IPS DF 4.7 (cell line): ENCODE measurements at regions not wholly inside any gene's neighbourhood (a gene's known extent, or its start where the extent isn't known, plus 50 kb on each side); places are given as distances from the start of the nearest gene placed in this dataset.
"Not testable (repeated sequence)": the region's sequence is repeated elsewhere in the genome, so short reads cannot be mapped to it uniquely, and the experiment has no call there.

Experiments used
- DNase-seq: peaks from one replicate; pipeline ENCODE4 v3.0.0-alpha.2; 2013; ENCODE audit warnings: low spot score; ENCODE audit errors: extremely low read depth

- DNase-seq, result no peak
Measured at GRCh38 chr2:111663471-111664274, 220.3 kb downstream of the ANAPC1 start.

- no peak for DNase-seq
Measured at GRCh38 chr2:111664275-111664850, 219.6 kb downstream of the ANAPC1 start.

DNA sequence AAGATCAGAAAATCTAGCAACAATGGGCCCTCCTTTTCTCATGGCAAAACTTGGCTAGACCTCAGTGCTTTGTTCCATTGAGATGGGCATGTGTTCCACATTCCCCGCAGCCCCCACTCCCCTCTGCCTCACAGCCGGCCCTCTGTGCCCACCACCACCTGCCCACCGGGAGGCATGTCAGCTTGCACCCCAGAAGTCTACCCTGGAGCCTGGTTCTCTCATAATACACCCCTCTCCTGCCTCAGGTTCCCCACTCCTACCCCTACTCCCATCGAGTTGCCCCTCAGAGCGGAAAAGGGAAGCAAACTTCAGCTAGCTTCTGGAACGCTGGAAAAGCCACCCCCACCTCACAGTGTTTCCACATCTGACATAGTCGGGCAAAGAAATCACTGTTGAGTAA lies 219.0 kb downstream of the ANAPC1 start:
- DNase-seq, result no peak

GRCh38 chr2:111665551-111666116 lies 218.4 kb downstream of the ANAPC1 start:
- DNase-seq, result no peak

GRCh38 chr2:111666160-111666559 lies 217.8 kb downstream of the ANAPC1 start:
- DNase-seq, result no peak

DNA sequence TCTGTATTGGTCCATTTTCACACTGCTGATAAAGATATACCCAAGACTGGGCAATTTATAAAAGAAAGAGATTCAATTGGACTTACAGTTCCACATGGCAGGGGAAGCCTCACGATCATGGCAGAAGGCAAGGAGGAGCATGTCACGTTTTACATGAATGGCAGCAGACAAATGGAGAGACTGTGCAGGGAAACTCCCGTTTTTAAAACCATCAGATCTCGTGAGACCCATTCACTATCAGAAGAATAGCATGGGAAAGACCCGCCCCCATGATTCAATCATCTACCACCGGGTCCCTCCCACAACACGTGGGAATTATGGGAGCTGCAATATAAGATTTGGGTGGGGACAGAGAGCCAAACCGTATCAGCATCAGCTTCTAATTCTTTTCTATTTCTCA lies 217.0 kb downstream of the ANAPC1 start:
- DNase-seq, result no peak

GRCh38 chr2:111667542-111668273 lies 216.3 kb downstream of the ANAPC1 start:
- no peak for DNase-seq

- no peak for DNase-seq
Measured at GRCh38 chr2:111668274-111668616, 215.7 kb downstream of the ANAPC1 start.

GRCh38 chr2:111668741-111669140 lies 215.3 kb downstream of the ANAPC1 start:
- no peak for DNase-seq

- DNase-seq, result no peak
Measured at GRCh38 chr2:111669928-111670695, 213.9 kb downstream of the ANAPC1 start.

DNA sequence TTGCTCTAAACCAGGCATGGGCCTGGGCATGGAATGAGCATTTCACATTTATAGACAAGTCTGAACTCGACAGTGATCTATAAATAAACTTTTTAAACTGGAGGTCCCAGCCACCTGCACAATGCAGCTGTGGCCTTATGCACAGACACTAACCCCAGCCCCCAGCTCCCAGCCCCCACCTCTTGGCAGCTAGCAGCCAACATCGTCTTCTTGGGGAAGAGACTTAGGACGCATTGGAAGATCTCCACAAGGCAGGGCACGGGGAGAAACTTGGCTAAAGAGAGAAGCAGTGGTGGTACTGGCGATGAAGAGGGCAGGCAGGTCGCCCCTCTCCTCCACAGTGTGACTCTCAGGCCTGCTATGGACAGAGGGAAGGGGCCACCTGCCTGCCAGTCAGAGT lies 213.2 kb downstream of the ANAPC1 start:
- DNase-seq, result no peak

- no peak for DNase-seq
Measured at GRCh38 chr2:111671426-111672150, 212.4 kb downstream of the ANAPC1 start.

DNA sequence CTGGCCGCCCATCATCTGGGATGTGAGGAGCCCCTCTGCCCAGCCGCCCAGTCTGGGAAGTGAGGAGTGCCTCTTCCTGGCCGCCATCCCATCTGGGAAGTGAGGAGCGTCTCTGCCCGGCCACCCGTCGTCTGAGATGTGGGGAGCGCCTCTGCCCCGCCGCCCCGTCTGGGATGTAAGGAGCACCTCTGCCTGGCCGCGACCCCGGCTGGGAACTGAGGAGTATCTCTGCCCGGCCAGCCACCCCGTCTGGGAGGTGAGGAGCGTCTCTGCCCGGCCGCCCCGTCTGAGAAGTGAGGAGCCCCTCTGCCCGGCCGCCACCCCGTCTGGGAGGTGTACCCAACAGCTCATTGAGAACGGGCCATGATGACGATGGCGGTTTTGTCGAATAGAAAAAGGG lies 211.4 kb downstream of the ANAPC1 start:
- not testable (repeated sequence) for DNase-seq

- DNase-seq, result no peak
Measured at GRCh38 chr2:111673526-111673925, 210.5 kb downstream of the ANAPC1 start.

- no peak for DNase-seq
Measured at GRCh38 chr2:111675419-111676194, 208.4 kb downstream of the ANAPC1 start.

DNA sequence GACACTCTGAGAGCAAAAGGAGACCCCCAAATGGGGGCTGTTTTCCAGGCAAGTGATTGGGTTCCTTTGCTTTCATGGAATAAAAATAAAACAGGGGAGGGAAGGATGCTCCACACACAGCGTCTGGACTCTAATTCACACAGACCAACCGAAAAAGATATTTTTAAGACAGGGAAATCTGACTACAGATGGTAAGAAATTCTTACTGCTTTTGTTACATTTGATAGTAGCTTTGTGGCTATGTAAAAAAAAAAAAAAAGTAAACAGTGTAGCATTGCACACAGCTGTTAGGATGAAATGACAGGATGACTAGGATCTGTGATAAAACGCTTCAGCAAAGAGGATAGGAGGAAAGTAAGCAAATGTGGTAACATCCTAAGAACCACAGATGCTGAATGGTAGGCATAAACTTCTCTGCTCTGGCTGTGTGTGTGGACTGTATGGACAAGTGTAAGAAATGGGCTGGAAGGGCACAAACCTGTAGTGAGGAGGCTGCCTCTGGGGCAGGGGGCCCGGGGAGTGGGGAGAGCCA lies 207.6 kb downstream of the ANAPC1 start:
- no peak for DNase-seq

DNA sequence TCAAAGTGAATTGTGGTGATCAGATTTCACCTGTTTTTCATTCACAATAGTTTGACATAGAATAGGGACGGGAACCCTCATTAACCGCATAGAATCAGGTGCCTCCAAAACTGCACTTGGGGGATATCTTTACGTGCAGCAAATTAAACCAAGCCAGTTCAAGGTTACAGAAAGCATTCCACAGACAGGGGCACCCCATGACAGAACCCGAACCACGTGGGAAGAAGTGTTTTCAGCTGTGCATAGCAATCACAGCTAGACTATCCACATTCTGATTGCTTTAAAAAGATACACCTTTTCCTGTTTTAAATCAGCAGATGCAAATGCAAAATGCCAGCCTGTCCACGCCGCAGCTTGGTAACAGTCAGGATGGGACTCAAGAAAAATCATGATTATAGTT lies 205.8 kb downstream of the ANAPC1 start:
- no peak for DNase-seq

DNA sequence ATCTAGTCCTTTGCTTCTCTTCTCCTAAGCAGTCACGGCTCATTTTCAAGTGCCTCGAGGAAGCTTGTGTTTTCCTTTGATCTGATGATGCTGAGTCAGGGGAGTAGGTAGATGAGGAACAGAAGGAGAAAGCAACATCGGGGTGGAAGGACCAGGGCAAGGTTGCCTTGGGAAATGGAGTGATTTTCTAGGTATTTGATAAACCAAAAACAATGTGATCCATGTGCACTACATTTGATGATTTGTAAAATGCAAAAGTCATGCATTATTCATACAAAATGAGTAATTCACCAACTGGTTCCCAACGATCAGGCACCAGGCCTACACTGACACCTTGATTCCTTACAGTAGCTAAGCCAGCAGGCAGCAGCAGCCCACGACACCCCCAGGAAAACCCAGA lies 205.3 kb downstream of the ANAPC1 start:
- no peak for DNase-seq

GRCh38 chr2:111679202-111679601 lies 204.8 kb downstream of the ANAPC1 start:
- DNase-seq, result no peak

- DNase-seq, result no peak
Measured at GRCh38 chr2:111684611-111685010, 199.4 kb downstream of the ANAPC1 start.
